ENCODE measurements at regions not wholly inside any gene's neighbourhood (a gene's known extent, or its start where the extent isn't known, plus 50 kb on each side); places are given as distances from the start of the nearest gene placed in this dataset.
"Not testable (repeated sequence)": the region's sequence is repeated elsewhere in the genome, so short reads cannot be mapped to it uniquely, and the experiment has no call there.

GRCh38 chr5:57983426-57983825, 476.5 kb downstream of the PLK2 start:
- Histone ChIP-seq H3K27ac (ENCODE audit: low read depth, low read length) (no peak overlapping the region), H3K79me2 (ENCODE audit: control insufficient read depth, low read length) (no peaks in the 10 kb centered on the region), H3K36me3 (ENCODE audit: control insufficient read depth, low read length) (no peaks in the 10 kb centered on the region), H3K27me3 (ENCODE audit: control insufficient read depth, low read length) (no peaks in the 10 kb centered on the region), H3K9me3 (ENCODE audit: control insufficient read depth, insufficient read depth, low read length) (no peaks in the 10 kb centered on the region), H3K4me3 (ENCODE audit: low read length) (no peak overlapping the region), H3F3A (ENCODE audit: control insufficient read depth, insufficient read depth) (no peaks in the 10 kb centered on the region), H3K9me2 (replicated peaks; ENCODE audit: control insufficient read depth, low read length) (no peaks in the 10 kb centered on the region), H3K4me2 (ENCODE audit: low read length) (no peak overlapping the region), H3K4me1 (ENCODE audit: control insufficient read depth, low read length) (no peaks in the 10 kb centered on the region), H4K20me1 (ENCODE audit: control insufficient read depth, insufficient read depth, low read depth, low read length) (no peaks in the 10 kb centered on the region)
- no peak for TF ChIP-seq EZH2phosphoT487 (IDR thresholded peaks at IDR 0.05; ENCODE audit: borderline replicate concordance, low read length)
- TF ChIP-seq, protein P1, sequence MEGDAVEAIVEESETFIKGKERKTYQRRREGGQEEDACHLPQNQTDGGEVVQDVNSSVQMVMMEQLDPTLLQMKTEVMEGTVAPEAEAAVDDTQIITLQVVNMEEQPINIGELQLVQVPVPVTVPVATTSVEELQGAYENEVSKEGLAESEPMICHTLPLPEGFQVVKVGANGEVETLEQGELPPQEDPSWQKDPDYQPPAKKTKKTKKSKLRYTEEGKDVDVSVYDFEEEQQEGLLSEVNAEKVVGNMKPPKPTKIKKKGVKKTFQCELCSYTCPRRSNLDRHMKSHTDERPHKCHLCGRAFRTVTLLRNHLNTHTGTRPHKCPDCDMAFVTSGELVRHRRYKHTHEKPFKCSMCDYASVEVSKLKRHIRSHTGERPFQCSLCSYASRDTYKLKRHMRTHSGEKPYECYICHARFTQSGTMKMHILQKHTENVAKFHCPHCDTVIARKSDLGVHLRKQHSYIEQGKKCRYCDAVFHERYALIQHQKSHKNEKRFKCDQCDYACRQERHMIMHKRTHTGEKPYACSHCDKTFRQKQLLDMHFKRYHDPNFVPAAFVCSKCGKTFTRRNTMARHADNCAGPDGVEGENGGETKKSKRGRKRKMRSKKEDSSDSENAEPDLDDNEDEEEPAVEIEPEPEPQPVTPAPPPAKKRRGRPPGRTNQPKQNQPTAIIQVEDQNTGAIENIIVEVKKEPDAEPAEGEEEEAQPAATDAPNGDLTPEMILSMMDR (IDR thresholded peaks at IDR 0.05; ENCODE audit: low read depth, low read length, poor library complexity, severe bottlenecking): no peak

DNA sequence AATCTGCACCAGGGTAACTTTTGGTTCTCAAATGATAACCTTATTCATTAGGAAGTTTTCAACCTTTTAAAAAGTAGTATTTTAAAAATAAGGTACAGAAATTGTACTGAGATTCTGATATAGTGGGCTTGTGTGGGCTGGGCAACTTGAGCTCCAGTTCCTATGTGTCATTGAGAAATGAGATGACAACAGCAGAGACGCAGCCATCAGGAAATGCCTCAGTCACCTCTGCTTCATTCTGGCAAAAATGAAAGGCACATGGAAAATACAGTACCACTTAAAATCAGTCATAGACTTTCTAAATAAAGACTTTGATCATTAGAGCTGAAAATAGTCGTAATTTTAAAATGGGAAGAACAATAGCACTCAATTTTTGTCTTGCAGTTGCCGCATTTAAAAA, 480.2 kb downstream of the PLK2 start:
- no peak overlapping the region for H3K4me3 ChIP-seq (ENCODE audit: low read length)
- H3K27me3 ChIP-seq (ENCODE audit: control insufficient read depth, low read length): no peaks in the 10 kb centered on the region
- TF ChIP-seq EZH2phosphoT487 (IDR thresholded peaks at IDR 0.05; ENCODE audit: borderline replicate concordance, low read length): no peak
- TF ChIP-seq, protein P1 (IDR thresholded peaks at IDR 0.05; ENCODE audit: low read depth, low read length, poor library complexity, severe bottlenecking): no peak
- H3K4me1 ChIP-seq (ENCODE audit: control insufficient read depth, low read length): no peaks in the 10 kb centered on the region
- H3K36me3 ChIP-seq (ENCODE audit: control insufficient read depth, low read length): no peaks in the 10 kb centered on the region
- H3K79me2 ChIP-seq (ENCODE audit: control insufficient read depth, low read length): no peaks in the 10 kb centered on the region
- H3F3A ChIP-seq (ENCODE audit: control insufficient read depth, insufficient read depth): no peaks in the 10 kb centered on the region
- H3K27ac ChIP-seq (ENCODE audit: low read depth, low read length): no peak overlapping the region
- H4K20me1 ChIP-seq (ENCODE audit: control insufficient read depth, insufficient read depth, low read depth, low read length): no peaks in the 10 kb centered on the region
- no peak overlapping the region for H3K4me2 ChIP-seq (ENCODE audit: low read length)
- no peaks in the 10 kb centered on the region for H3K9me3 ChIP-seq (ENCODE audit: control insufficient read depth, insufficient read depth, low read length)
- H3K9me2 ChIP-seq (replicated peaks; ENCODE audit: control insufficient read depth, low read length): no peaks in the 10 kb centered on the region

DNA sequence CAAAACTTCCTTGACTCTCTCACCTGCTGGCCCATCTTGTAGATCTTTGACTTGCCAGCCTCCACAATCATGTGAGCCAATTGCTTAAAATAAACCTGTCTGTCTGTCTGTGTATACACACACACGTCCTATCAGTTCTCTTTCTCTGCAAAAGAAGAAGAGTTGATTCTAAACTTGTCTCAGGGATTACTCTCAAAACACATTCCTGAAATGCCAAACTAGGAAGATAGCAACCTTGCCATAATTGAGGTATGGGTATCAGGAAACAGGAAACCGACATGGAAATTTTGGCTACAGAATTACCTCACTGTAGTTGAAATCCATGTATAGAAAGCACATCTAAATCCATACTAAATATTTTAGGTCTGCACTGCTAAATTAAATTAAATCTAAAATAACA, 483.4 kb downstream of the PLK2 start:
- TF ChIP-seq EZH2phosphoT487 (IDR thresholded peaks at IDR 0.05; ENCODE audit: borderline replicate concordance, low read length): no peak
- TF ChIP-seq, protein P1 (IDR thresholded peaks at IDR 0.05; ENCODE audit: low read depth, low read length, poor library complexity, severe bottlenecking): no peak
- no peaks in the 10 kb centered on the region for H3K79me2 ChIP-seq (ENCODE audit: control insufficient read depth, low read length)
- H3K4me3 ChIP-seq (ENCODE audit: low read length): no peak overlapping the region

GRCh38 chr5:57972099-57972498, 487.8 kb downstream of the PLK2 start:
- not testable (repeated sequence) for H3K36me3 ChIP-seq (ENCODE audit: control insufficient read depth, low read length); H3K4me3 ChIP-seq (ENCODE audit: low read length); H3K9me2 ChIP-seq (replicated peaks; ENCODE audit: control insufficient read depth, low read length); H3K4me1 ChIP-seq (ENCODE audit: control insufficient read depth, low read length); H3K79me2 ChIP-seq (ENCODE audit: control insufficient read depth, low read length); H3K27me3 ChIP-seq (ENCODE audit: control insufficient read depth, low read length); H3K27ac ChIP-seq (ENCODE audit: low read depth, low read length); H3F3A ChIP-seq (ENCODE audit: control insufficient read depth, insufficient read depth); H3K9me3 ChIP-seq (ENCODE audit: control insufficient read depth, insufficient read depth, low read length); H4K20me1 ChIP-seq (ENCODE audit: control insufficient read depth, insufficient read depth, low read depth, low read length); H3K4me2 ChIP-seq (ENCODE audit: low read length)

More for the DNA sequence above, 483.4 kb downstream of the PLK2 start:
- Histone ChIP-seq H3K9me3 (ENCODE audit: control insufficient read depth, insufficient read depth, low read length) (no peaks in the 10 kb centered on the region), H3K27ac (ENCODE audit: low read depth, low read length) (no peak overlapping the region), H3K27me3 (ENCODE audit: control insufficient read depth, low read length) (no peaks in the 10 kb centered on the region), H3K9me2 (replicated peaks; ENCODE audit: control insufficient read depth, low read length) (no peaks in the 10 kb centered on the region), H4K20me1 (ENCODE audit: control insufficient read depth, insufficient read depth, low read depth, low read length) (no peaks in the 10 kb centered on the region), H3K4me1 (ENCODE audit: control insufficient read depth, low read length) (no peaks in the 10 kb centered on the region), H3K36me3 (ENCODE audit: control insufficient read depth, low read length) (no peaks in the 10 kb centered on the region), H3F3A (ENCODE audit: control insufficient read depth, insufficient read depth) (no peaks in the 10 kb centered on the region), H3K4me2 (ENCODE audit: low read length) (no peak overlapping the region)

All from DOHH2 (cell line).